Suprapubic skin (tissue), 4 donors: ENCODE measurements at regions not wholly inside any gene's neighbourhood (a gene's known extent, or its start where the extent isn't known, plus 50 kb on each side); places are given as distances from the start of the nearest gene placed in this dataset.

ENCODE experiments used
- DNase-seq, 2 donors: peaks; one replicate each; pipeline ENCODE4 v3.0.0-alpha.2; 2019; ENCODE audit warnings: low spot score in 2 of 2
- H3K27ac ChIP-seq: fragments of 200-600 bp; sonication (generic); one replicate; pipeline ENCODE4 v1.5.1; 2019
- H3K27me3 ChIP-seq: fragments of 200-600 bp; sonication (generic); one replicate; pipeline ENCODE4 v1.5.1; 2019
- H3K36me3 ChIP-seq: fragments of 200-600 bp; sonication (generic); one replicate; pipeline ENCODE4 v1.5.1; 2019
- H3K4me1 ChIP-seq: fragments of 200-600 bp; sonication (generic); one replicate; pipeline ENCODE4 v1.5.1; 2019
- H3K4me3 ChIP-seq: fragments of 200-600 bp; sonication (generic); one replicate; pipeline ENCODE4 v1.5.1; 2019; ENCODE audit warnings: mild to moderate bottlenecking
- H3K9me3 ChIP-seq: fragments of 200-600 bp; sonication (generic); one replicate; pipeline ENCODE4 v1.5.1; 2019
- EP300 ChIP-seq: sonication (generic); formaldehyde crosslinking; IDR thresholded peaks from one replicate; pipeline ENCODE4 v1.6.1; 2017; ENCODE audit warnings: antibody characterized with exemption
- POLR2A ChIP-seq, 2 donors: fragments of 450-650 bp; IDR thresholded peaks; one replicate each; pipeline ENCODE4 v1.6.1; 2017; ENCODE audit warnings: antibody characterized with exemption in 2 of 2, mild to moderate bottlenecking in 2 of 2, moderate library complexity in 2 of 2
- POLR2AphosphoS5 ChIP-seq, 3 donors: sonication (generic); formaldehyde crosslinking; IDR thresholded peaks; one replicate each; pipeline ENCODE4 v1.6.1; 2017; ENCODE audit warnings: antibody characterized with exemption in 3 of 3
- WGBS: methylation state at CpG from one replicate; pipeline ENCODE4 v1.1.5; 2018; 5-methylcytosine and 5-hydroxymethylcytosine counted together
- TF ChIP-seq, protein P1 (sequence below), 2 donors: fragments of 200-600 bp in 1 of 2; fragments of 450-650 bp in 1 of 2; sonication (generic) in 1 of 2; IDR thresholded peaks; one replicate each; pipeline ENCODE4 v1.5.1; 2016 to 2019; ENCODE audit warnings: antibody characterized with exemption in 2 of 2, mild to moderate bottlenecking in 1 of 2, moderate library complexity in 1 of 2

- Histone ChIP-seq H3K36me3 (no peaks in the 10 kb centered on the region), H3K4me3 (no peak overlapping the region), H3K9me3 (no peaks in the 10 kb centered on the region), H3K27ac (no peak overlapping the region), H3K4me1 (no peaks in the 10 kb centered on the region), H3K27me3 (no peaks in the 10 kb centered on the region)
- no peak for DNase-seq
- 56% methylated on average over 4 of the region's 4 CpGs for WGBS
- no peak for TF ChIP-seq POLR2A (IDR thresholded peaks at IDR 0.05)
- TF ChIP-seq, protein P1, sequence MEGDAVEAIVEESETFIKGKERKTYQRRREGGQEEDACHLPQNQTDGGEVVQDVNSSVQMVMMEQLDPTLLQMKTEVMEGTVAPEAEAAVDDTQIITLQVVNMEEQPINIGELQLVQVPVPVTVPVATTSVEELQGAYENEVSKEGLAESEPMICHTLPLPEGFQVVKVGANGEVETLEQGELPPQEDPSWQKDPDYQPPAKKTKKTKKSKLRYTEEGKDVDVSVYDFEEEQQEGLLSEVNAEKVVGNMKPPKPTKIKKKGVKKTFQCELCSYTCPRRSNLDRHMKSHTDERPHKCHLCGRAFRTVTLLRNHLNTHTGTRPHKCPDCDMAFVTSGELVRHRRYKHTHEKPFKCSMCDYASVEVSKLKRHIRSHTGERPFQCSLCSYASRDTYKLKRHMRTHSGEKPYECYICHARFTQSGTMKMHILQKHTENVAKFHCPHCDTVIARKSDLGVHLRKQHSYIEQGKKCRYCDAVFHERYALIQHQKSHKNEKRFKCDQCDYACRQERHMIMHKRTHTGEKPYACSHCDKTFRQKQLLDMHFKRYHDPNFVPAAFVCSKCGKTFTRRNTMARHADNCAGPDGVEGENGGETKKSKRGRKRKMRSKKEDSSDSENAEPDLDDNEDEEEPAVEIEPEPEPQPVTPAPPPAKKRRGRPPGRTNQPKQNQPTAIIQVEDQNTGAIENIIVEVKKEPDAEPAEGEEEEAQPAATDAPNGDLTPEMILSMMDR (IDR thresholded peaks at IDR 0.05): no peak
- TF ChIP-seq POLR2AphosphoS5 (IDR thresholded peaks at IDR 0.05): no peak
- no peak for TF ChIP-seq EP300
Observed at GRCh38 chr10:84908491-84908890, 580.1 kb downstream of the CCSER2 start.

GRCh38 chr10:84921701-84922100 lies 593.3 kb downstream of the CCSER2 start:
- 77% methylated on average over 1 of the region's 1 CpG for WGBS
- Histone ChIP-seq H3K27ac (no peak overlapping the region), H3K9me3 (no peaks in the 10 kb centered on the region), H3K36me3 (no peaks in the 10 kb centered on the region), H3K27me3 (no peaks in the 10 kb centered on the region), H3K4me1 (no peaks in the 10 kb centered on the region), H3K4me3 (no peak overlapping the region)
- TF ChIP-seq POLR2A (IDR thresholded peaks at IDR 0.05) (no peak), POLR2AphosphoS5 (IDR thresholded peaks at IDR 0.05) (no peak), EP300 (no peak)
- TF ChIP-seq, protein P1 (IDR thresholded peaks at IDR 0.05): no peak
- no peak for DNase-seq

DNA sequence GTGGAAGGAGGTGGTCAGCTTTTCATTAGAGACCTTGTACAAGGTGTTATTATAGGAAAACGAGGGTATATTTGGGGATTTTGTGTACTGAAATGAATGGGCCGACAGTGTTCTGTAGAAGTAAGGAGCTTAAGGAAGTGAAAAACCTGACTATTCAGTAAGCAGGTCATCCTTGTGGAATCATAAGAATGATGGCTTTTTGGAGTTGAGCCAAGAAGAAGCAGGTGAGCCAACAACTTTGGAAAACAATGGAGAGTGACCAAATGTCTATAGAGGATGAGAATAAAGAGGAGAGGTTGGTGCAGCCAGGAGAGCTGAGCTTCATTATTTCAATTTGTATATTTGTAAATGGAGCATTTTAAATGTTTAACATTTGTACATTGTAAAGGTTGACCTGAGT lies 595.7 kb downstream of the CCSER2 start:
- 82% methylated on average over 2 of the region's 2 CpGs for WGBS
- H3K4me3 ChIP-seq: no peak overlapping the region
- TF ChIP-seq POLR2A (IDR thresholded peaks at IDR 0.05): no peak
- TF ChIP-seq, protein P1 (IDR thresholded peaks at IDR 0.05): no peak
- no peak for TF ChIP-seq EP300
- no peak for TF ChIP-seq POLR2AphosphoS5 (IDR thresholded peaks at IDR 0.05)

GRCh38 chr10:84925495-84925894 lies 597.1 kb downstream of the CCSER2 start:
- TF ChIP-seq POLR2AphosphoS5 (IDR thresholded peaks at IDR 0.05) (no peak), EP300 (no peak), POLR2A (IDR thresholded peaks at IDR 0.05) (no peak)
- TF ChIP-seq, protein P1 (IDR thresholded peaks at IDR 0.05): no peak
- Histone ChIP-seq H3K27me3 (no peaks in the 10 kb centered on the region), H3K4me3 (no peak overlapping the region), H3K4me1 (no peaks in the 10 kb centered on the region), H3K36me3 (no peaks in the 10 kb centered on the region), H3K27ac (no peak overlapping the region), H3K9me3 (no peaks in the 10 kb centered on the region)
- DNase-seq: no peak

More for the DNA sequence above, 595.7 kb downstream of the CCSER2 start:
- H3K27me3 ChIP-seq: no peaks in the 10 kb centered on the region
- no peaks in the 10 kb centered on the region for H3K4me1 ChIP-seq
- no peak for DNase-seq
- H3K27ac ChIP-seq: no peak overlapping the region
- H3K9me3 ChIP-seq: no peaks in the 10 kb centered on the region
- H3K36me3 ChIP-seq: no peaks in the 10 kb centered on the region

DNA sequence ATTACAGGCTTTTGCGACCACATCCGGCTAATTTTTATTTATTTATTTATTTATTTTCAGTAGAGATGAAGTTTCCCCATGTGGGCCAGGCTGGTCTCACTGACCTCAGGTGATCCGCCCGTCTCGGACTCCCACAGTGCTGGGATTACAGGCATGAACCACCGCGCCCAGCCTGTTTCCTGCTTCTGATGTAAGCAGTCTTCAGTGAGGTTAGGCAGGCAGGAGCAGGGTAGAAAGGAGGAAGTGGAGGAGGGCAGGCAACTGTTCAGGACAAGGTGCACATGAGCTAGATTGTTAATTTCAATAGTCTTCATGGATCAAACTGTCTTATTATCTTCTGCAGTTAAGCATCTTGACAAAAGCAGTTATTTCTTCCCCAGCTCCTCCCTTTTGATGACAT lies 605.0 kb downstream of the CCSER2 start:
- DNase-seq: no peak
- no peaks in the 10 kb centered on the region for H3K27me3 ChIP-seq
- no peaks in the 10 kb centered on the region for H3K36me3 ChIP-seq
- no peak overlapping the region for H3K27ac ChIP-seq
- no peaks in the 10 kb centered on the region for H3K9me3 ChIP-seq
- TF ChIP-seq POLR2AphosphoS5 (IDR thresholded peaks at IDR 0.05): no peak
- TF ChIP-seq EP300: no peak
- TF ChIP-seq, protein P1 (IDR thresholded peaks at IDR 0.05): no peak
- no peak for TF ChIP-seq POLR2A (IDR thresholded peaks at IDR 0.05)
- H3K4me3 ChIP-seq: no peak overlapping the region
- 74% methylated on average over 7 of the region's 7 CpGs for WGBS
- H3K4me1 ChIP-seq: no peaks in the 10 kb centered on the region
